ENCODE measurements at regions not wholly inside any gene's neighbourhood (a gene's known extent, or its start where the extent isn't known, plus 50 kb on each side); places are given as distances from the start of the nearest gene placed in this dataset.

DNA sequence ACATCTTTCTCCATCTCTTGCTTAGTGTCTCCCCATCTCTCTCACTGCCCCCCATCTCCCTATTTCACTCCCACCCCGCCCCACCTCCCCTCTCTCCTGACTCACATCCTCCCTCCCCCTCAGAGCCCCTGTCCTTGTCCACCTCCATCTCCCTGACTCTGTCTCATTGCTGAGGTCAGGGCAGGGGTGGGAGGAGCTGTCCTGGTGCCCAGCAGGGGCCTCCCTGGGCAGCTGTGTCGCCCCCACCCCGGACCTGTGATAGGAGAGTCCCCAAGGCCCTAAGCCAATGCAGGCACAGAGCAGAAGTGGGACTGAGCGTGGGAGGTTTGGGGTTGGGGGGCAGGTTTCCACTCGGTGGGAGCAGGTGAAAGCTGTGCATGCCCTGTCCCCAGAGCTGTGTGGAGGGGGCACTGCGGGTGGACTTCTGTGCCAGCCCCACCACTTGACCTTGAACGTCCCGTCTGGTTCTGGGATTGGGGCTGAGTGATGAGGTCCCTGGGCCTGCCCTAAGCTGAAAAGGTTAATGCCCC is 210.8 kb downstream of the TBC1D2B start:
- TF ChIP-seq, protein P1, sequence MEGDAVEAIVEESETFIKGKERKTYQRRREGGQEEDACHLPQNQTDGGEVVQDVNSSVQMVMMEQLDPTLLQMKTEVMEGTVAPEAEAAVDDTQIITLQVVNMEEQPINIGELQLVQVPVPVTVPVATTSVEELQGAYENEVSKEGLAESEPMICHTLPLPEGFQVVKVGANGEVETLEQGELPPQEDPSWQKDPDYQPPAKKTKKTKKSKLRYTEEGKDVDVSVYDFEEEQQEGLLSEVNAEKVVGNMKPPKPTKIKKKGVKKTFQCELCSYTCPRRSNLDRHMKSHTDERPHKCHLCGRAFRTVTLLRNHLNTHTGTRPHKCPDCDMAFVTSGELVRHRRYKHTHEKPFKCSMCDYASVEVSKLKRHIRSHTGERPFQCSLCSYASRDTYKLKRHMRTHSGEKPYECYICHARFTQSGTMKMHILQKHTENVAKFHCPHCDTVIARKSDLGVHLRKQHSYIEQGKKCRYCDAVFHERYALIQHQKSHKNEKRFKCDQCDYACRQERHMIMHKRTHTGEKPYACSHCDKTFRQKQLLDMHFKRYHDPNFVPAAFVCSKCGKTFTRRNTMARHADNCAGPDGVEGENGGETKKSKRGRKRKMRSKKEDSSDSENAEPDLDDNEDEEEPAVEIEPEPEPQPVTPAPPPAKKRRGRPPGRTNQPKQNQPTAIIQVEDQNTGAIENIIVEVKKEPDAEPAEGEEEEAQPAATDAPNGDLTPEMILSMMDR (IDR thresholded peaks at IDR 0.05; ENCODE audit: borderline replicate concordance, insufficient read depth, low read depth, low read length), result no peak

DNA sequence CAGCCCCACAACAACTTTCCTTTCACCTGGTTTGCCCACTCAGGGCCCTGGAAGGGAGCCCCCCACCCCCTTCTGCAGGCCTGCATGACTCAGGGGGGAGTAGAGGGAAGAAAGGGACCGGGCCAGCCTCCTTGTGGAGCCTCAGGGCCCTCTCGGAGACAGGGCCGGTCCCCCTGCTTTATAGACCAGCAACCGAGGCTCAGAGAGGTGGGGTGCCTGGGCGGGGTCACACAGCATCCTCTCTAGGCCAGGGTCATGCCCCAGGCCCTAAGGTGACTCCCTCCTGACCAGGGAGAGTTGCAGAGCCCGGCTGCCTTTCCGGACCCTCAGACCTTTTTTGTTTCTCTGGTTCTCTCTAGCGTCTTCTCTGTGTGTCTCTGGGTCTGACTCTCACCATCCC is 211.3 kb downstream of the TBC1D2B start:
- no peak overlapping the region for H3K4me3 ChIP-seq (ENCODE audit: low read depth, low read length)
- TF ChIP-seq, protein P1 (IDR thresholded peaks at IDR 0.05; ENCODE audit: borderline replicate concordance, insufficient read depth, low read depth, low read length), result no peak

More for the DNA sequence above, 210.8 kb downstream of the TBC1D2B start:
- no peak overlapping the region for H3K4me3 ChIP-seq (ENCODE audit: low read depth, low read length)

DNA sequence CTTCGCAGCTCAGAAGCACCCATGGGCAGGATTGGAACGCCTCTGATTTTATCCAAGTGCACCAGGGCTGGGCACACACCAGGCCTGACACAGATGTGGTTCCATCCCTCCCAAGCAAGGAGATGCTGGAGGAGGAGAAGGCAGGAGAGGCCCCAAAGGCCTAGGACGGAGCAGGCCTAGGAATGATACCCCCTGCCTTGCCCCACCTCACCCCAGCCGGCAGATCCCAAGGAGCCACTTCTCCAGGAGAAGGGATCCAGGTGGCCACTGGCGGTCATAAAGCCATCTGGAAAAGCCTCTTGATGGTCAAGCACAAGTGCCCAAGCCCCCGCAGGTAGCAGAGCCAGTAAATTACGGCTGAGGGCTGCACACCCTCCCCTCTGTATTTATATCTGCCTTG is 211.8 kb downstream of the TBC1D2B start:
- TF ChIP-seq, protein P1 (IDR thresholded peaks at IDR 0.05; ENCODE audit: borderline replicate concordance, insufficient read depth, low read depth, low read length), result no peak
- no peak overlapping the region for H3K4me3 ChIP-seq (ENCODE audit: low read depth, low read length)

DNA sequence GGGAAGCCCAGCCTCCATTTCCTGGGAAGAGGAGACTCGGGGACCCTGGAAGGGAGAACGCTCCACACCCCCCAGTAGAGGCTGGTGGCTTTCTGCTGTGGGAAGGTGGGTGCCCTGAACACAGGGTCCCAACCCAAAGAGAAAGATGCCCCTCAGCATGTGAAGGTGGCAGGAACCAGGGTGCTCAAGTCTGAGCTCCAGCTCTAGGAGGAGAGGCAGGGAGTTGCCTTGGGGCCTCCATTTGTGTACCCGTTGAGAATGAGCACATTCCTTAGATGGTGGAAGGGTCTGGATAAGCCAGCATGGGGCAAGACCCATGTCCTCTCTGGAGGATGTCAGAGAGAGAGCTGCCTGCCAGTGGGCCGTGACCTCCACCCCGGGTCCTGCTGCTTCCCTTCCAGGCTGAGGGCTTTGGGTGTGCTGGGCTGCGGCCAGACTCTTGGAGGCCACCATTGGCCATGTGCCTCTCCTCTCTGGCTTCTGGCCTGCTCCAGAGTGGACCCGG is 212.4 kb downstream of the TBC1D2B start:
- TF ChIP-seq, protein P1 (IDR thresholded peaks at IDR 0.05; ENCODE audit: borderline replicate concordance, insufficient read depth, low read depth, low read length), result no peak
- no peak overlapping the region for H3K4me3 ChIP-seq (ENCODE audit: low read depth, low read length)

DNA sequence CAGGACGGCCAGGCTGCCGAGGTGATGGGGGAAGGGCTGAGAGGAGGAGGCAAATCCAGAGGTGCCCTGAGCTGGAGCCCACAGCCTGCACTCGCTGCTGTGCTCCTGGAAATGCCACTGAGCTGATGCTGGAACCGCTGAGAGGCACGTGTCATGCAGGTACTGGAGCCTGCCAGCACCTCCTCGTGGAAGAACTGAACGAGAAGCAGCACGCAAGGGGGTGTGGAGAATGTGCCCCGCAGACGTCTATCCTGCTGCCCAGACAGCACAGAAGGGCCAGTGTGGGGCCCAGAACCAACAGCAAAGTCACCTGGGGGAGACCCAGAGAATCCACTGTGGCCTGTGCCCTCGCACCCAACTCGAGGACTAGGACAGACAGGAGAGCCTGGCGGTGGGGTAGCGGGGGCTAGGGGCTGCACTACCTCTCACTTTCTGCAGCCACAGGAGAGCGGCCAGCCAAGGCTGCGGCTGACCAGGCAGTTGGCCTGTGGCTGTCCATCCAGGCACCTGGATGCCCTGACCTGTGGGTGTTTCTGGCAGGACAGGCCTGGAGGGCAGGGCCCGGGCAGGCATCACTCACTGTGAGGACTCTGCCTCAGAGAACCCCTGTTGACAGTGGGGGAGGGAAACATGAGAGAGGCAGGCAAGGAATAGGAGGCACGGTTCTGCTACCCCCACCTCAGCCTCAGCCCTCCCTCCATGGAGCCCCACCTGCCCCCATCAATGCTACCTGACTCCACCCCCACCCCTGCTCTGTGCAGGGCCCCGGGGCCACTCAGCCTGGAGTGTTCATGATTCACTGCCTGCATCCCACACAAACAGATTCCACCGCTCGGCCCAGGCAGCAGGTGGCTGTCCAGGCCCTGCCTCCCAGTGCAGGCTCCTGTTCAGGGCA is 213.1 kb downstream of the TBC1D2B start:
- no peak overlapping the region for H3K4me3 ChIP-seq (ENCODE audit: low read depth, low read length)
- TF ChIP-seq, protein P1 (IDR thresholded peaks at IDR 0.05; ENCODE audit: borderline replicate concordance, insufficient read depth, low read depth, low read length), result no peak

DNA sequence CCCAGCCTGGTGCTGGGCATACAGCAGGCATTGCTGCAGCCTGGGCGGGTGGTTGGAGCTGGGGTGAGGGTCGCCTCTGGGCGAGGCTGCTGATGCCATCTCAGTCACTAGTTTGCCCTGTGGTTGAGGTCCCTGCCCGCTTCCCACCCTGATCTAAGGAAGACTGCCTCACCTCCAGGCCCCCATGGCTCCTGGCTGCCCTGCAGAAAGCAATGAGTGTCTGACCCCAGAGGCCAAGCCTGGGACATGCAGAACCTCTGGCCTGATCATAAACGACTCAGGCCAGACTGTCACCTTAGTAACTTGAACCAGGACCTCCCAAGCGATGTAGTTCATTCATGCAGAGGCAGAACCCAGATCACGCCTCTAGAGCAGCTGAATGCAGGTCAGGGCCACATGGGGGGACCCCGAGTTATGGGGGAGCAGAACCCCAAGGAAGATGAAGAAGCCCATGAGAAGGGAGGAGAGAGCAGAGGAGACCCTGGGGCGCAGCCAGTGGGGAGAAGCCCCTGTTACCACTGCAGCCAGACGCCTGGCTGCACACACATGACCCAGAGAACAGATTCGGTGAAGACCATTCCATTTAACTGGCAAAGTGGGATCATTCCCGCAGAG is 213.9 kb downstream of the TBC1D2B start:
- H3K4me3 ChIP-seq (ENCODE audit: low read depth, low read length), result no peak overlapping the region
- TF ChIP-seq, protein P1 (IDR thresholded peaks at IDR 0.05; ENCODE audit: borderline replicate concordance, insufficient read depth, low read depth, low read length), result no peak
